HepG2 (cell line): ENCODE measurements at regions not wholly inside any gene's neighbourhood (a gene's known extent, or its start where the extent isn't known, plus 50 kb on each side); places are given as distances from the start of the nearest gene placed in this dataset.

ENCODE experiments used
- ATAC-seq: fragments of 200-7000 bp; cut with Tn5 transposase; 3 replicates; pipeline ENCODE4 v1.9.1; 2020; ENCODE audit warnings: mild to moderate bottlenecking, moderate library complexity
- BruUV-seq: library from RNA; stranded (reverse); fragments of 400-500 nt; replicated peaks from 2 replicates; lab custom pipeline; 2021; lab: Mats Ljungman, UMichigan
- CTCF ChIA-PET: fragments of 300-600 bp; formaldehyde crosslinking; extraction: SDS; loops from one replicate; lab custom pipeline; 2021; ENCODE audit warnings: low total read pairs, inconsistent platforms, low intra/inter-chr PET ratio; lab: Yijun Ruan, JAX
- POLR2A ChIA-PET: fragments of 350-600 bp; sonication (Branson Sonifier 250); formaldehyde crosslinking; loops from one replicate; lab custom pipeline; 2020; ENCODE audit warnings: antibody characterized with exemption, inconsistent platforms; lab: Yijun Ruan, JAX
- DNase-seq: peaks from one replicate; pipeline ENCODE4 v3.0.0-alpha.2; 2015; ENCODE audit warnings: low spot score
- FAIRE-seq: peaks from 3 replicates; lab custom pipeline; 2011; peaks lifted over from hg19 to GRCh38; lab: Jason Lieb, UNC
- H2AFZ ChIP-seq: one replicate; pipeline ENCODE4 v1.6.1; 2011; ENCODE audit warnings: low read length, inconsistent platforms
- H3K27ac ChIP-seq: fragments of 300-600 bp; 3 replicates; pipeline ENCODE4 v1.8.0; 2011; ENCODE audit warnings: mixed run types, mild to moderate bottlenecking, mixed read lengths, low read length, inconsistent platforms; ENCODE audit not compliant: insufficient read depth; ENCODE audit errors: extremely low read length
- H3K27me3 ChIP-seq, 2 experiments: fragments of 200-600 bp in 1 of 2; 2 replicates in 1 of 2; 3 replicates in 1 of 2; pipeline versions ENCODE4 v1.6.0 to v1.8.0; 2011; ENCODE audit warnings: low read length in 2 of 2, mild to moderate bottlenecking in 2 of 2, moderate library complexity in 2 of 2, inconsistent platforms in 1 of 2; ENCODE audit not compliant: insufficient read depth in 2 of 2, control insufficient read depth in 1 of 2
- H3K36me3 ChIP-seq, 2 experiments: fragments of 200-600 bp in 1 of 2; replicated peaks in 1 of 2; 2 replicates in 1 of 2; 3 replicates in 1 of 2; pipeline versions ENCODE4 v1.5.1 to v1.8.0; 2011; ENCODE audit warnings: low read length in 2 of 2, inconsistent platforms in 1 of 2; ENCODE audit not compliant: insufficient read depth in 2 of 2, control insufficient read depth in 1 of 2
- H3K4me1 ChIP-seq: 2 replicates; pipeline ENCODE4 v1.5.1; 2012; ENCODE audit warnings: low read length, inconsistent platforms; ENCODE audit not compliant: insufficient read depth
- H3K4me2 ChIP-seq: 2 replicates; pipeline ENCODE4 v1.6.0; 2011; ENCODE audit warnings: low read depth, low read length, inconsistent platforms
- H3K4me3 ChIP-seq, 3 experiments: fragments of 200-600 bp in 1 of 3; sonication (generic), shearing (Covaris generic) in 1 of 3; replicated peaks in 1 of 3; 2 replicates each; pipeline ENCODE4 v1.5.1; 2011 to 2016; ENCODE audit warnings: low read length in 3 of 3, inconsistent platforms in 2 of 3, low read depth in 2 of 3, mild to moderate bottlenecking in 2 of 3, control low read depth in 1 of 3, mixed read lengths in 1 of 3; ENCODE audit not compliant: insufficient read depth in 1 of 3
- H3K79me2 ChIP-seq: one replicate; pipeline ENCODE4 v1.6.1; 2011; ENCODE audit warnings: low read length, inconsistent platforms; ENCODE audit not compliant: insufficient read depth
- H3K9ac ChIP-seq: 2 replicates; pipeline ENCODE4 v1.6.0; 2011; ENCODE audit warnings: mild to moderate bottlenecking, low read depth, low read length, inconsistent platforms; ENCODE audit not compliant: insufficient read depth
- H3K9me3 ChIP-seq: 2 replicates; pipeline ENCODE4 v1.5.1; 2012; ENCODE audit warnings: mild to moderate bottlenecking, low read length
- H4K20me1 ChIP-seq: 2 replicates; pipeline ENCODE4 v1.6.0; 2011; ENCODE audit warnings: inconsistent platforms, mild to moderate bottlenecking, low read length, moderate library complexity; ENCODE audit not compliant: insufficient read depth
- CEBPZ ChIP-seq: IDR thresholded peaks from 2 replicates; pipeline ENCODE4 v1.6.1; 2012; ENCODE audit warnings: low read length, improper control_type of control experiment
- CTCF ChIP-seq: sonication (generic); formaldehyde crosslinking; IDR thresholded peaks from 2 replicates; pipeline ENCODE4 v1.5.0; 2020; ENCODE audit warnings: mild to moderate bottlenecking, missing genetic modification reagents, moderate library complexity
- NR3C1 ChIP-seq: sonication (generic); formaldehyde crosslinking; IDR thresholded peaks from 2 replicates; pipeline ENCODE4 v1.4.0; 2020; ENCODE audit warnings: missing genetic modification reagents
- SPEN ChIP-seq: sonication (generic); formaldehyde crosslinking; IDR thresholded peaks from 2 replicates; pipeline ENCODE4 v1.5.1; 2020; ENCODE audit warnings: low read depth, mild to moderate bottlenecking, missing genetic modification reagents
- STAG1 ChIP-seq: sonication (generic); formaldehyde crosslinking; IDR thresholded peaks from 2 replicates; pipeline ENCODE4 v1.4.0; 2020; ENCODE audit warnings: missing genetic modification reagents
- ZNF704 ChIP-seq: sonication (generic); formaldehyde crosslinking; IDR thresholded peaks from 2 replicates; pipeline ENCODE4 v1.8.1; 2023; ENCODE audit warnings: mild to moderate bottlenecking, inconsistent platforms, moderate library complexity, missing genetic modification reagents, borderline replicate concordance
- WGBS: methylation state at CpG from one replicate; pipeline ENCODE4 v1.1.6; 2017; ENCODE audit warnings: low lambda C conversion rate; 5-methylcytosine and 5-hydroxymethylcytosine counted together
- in situ Hi-C: cut with HindIII; loops from 2 replicates; pipeline ENCODE4 v1.10.0; 2017; ENCODE audit warnings: low pct_unique_long_range_greater_than_20kb; ENCODE audit not compliant: extremely low pct_ligation_motif_present
- intact Hi-C: fragments of 100-400 bp; cut with micrococcal nuclease; formaldehyde crosslinking; loops from one replicate; pipeline ENCODE4 v1.10.0; 2022; ENCODE audit not compliant: unreplicated experiment

- TF ChIP-seq ZNF704 (CRISPR knock-in tag): no peak
- no peak for TF ChIP-seq NR3C1 (CRISPR knock-in tag)
- no peak for TF ChIP-seq SPEN (CRISPR knock-in tag)
These were observed 484.8 kb downstream of the ZSWIM6 start (continued) for GRCh38 chr5:61816585-61817450.

GRCh38 chr5:61817472-61818326, 485.6 kb downstream of the ZSWIM6 start:
- BruUV-seq: no TSS peak
- DNase-seq: peak; percentile 5
- intact Hi-C loops: loop anchor here (2.0 kb wide), 1 partner anchor 49 kb away; no protein-coding TSS in a partner anchor
- TF ChIP-seq CTCF (CRISPR knock-in tag) (peak; percentile 67), STAG1 (CRISPR knock-in tag) (peak; percentile 55), CEBPZ (no peak)

More at GRCh38 chr5:61817472-61818326, 485.6 kb downstream of the ZSWIM6 start:
- in situ Hi-C loops: no loop called here
- no peaks in the 10 kb centered on the region; the same call in 1 of the 2 replicates for H3K4me1 ChIP-seq
- H3K9ac ChIP-seq: no peak overlapping the region
- H3K79me2 ChIP-seq: no peaks in the 10 kb centered on the region
- no peaks in the 10 kb centered on the region for H3K36me3 ChIP-seq
- no peak overlapping the region for H3K4me3 ChIP-seq
- ATAC-seq: peak; percentile 90
- H3K27me3 ChIP-seq: peaks cover 0 to 3% of the 10 kb centered on the region in 2 experiments; a peak in 3 of 5 replicates
- no peak overlapping the region for H3K27ac ChIP-seq
- no peaks in the 10 kb centered on the region for H3K9me3 ChIP-seq
- POLR2A ChIA-PET: no interaction called here
- no peaks in the 10 kb centered on the region for H4K20me1 ChIP-seq
- H3K4me2 ChIP-seq: no peak overlapping the region
- H2AFZ ChIP-seq: no peak overlapping the region
- FAIRE-seq: peak; percentile 82
- CTCF ChIA-PET: interaction anchor here (1.8 kb wide), 1 partner anchor 49 kb away, joined by 10 read pairs; no protein-coding TSS in a partner anchor
- 4% methylated on average over 7 of the region's 7 CpGs for WGBS
